ENCODE measurements at regions not wholly inside any gene's neighbourhood (a gene's known extent, or its start where the extent isn't known, plus 50 kb on each side); places are given as distances from the start of the nearest gene placed in this dataset.

- no peak for DNase-seq (ENCODE audit: low read depth, low spot score)
- Mint-ChIP-seq H3K36me3 (ENCODE audit: low read depth) (no peaks in the 10 kb centered on the region), H3K27me3 (ENCODE audit: low read depth) (no peaks in the 10 kb centered on the region), H3K27ac (ENCODE audit: unreplicated experiment) (no peak overlapping the region), H3K9me3 (no peaks in the 10 kb centered on the region), H3K4me3 (no peak overlapping the region), H3K4me1 (peaks cover 27% of the 10 kb centered on the region)
- no peak for TF ChIP-seq CTCF (conservative IDR thresholded peaks at IDR 0.05)
Measured at GRCh38 chr11:95296621-95297025, 65.6 kb upstream of the SESN3 start.

GRCh38 chr11:95296165-95296564 lies 65.2 kb upstream of the SESN3 start:
- Mint-ChIP-seq H3K27ac (ENCODE audit: unreplicated experiment) (no peak overlapping the region), H3K4me1 (peaks cover 27% of the 10 kb centered on the region), H3K9me3 (no peaks in the 10 kb centered on the region), H3K27me3 (ENCODE audit: low read depth) (no peaks in the 10 kb centered on the region), H3K36me3 (ENCODE audit: low read depth) (no peaks in the 10 kb centered on the region), H3K4me3 (no peak overlapping the region)
- TF ChIP-seq CTCF (conservative IDR thresholded peaks at IDR 0.05): no peak
- no peak for DNase-seq (ENCODE audit: low read depth, low spot score)

- TF ChIP-seq CTCF (conservative IDR thresholded peaks at IDR 0.05): no peak
- peaks cover 27% of the 10 kb centered on the region for H3K4me1 Mint-ChIP-seq
- no peaks in the 10 kb centered on the region for H3K36me3 Mint-ChIP-seq (ENCODE audit: low read depth)
- no peaks in the 10 kb centered on the region for H3K27me3 Mint-ChIP-seq (ENCODE audit: low read depth)
- no peak overlapping the region for H3K4me3 Mint-ChIP-seq
- H3K9me3 Mint-ChIP-seq: no peaks in the 10 kb centered on the region
- DNase-seq (ENCODE audit: low read depth, low spot score): no peak
- no peak overlapping the region for H3K27ac Mint-ChIP-seq (ENCODE audit: unreplicated experiment)
Measured at GRCh38 chr11:95295382-95296149, 64.6 kb upstream of the SESN3 start.

GRCh38 chr11:95294701-95295100 lies 63.7 kb upstream of the SESN3 start:
- no peak overlapping the region for H3K27ac Mint-ChIP-seq (ENCODE audit: unreplicated experiment)
- no peaks in the 10 kb centered on the region for H3K9me3 Mint-ChIP-seq
- H3K4me1 Mint-ChIP-seq: peaks cover 22% of the 10 kb centered on the region
- no peaks in the 10 kb centered on the region for H3K36me3 Mint-ChIP-seq (ENCODE audit: low read depth)
- H3K4me3 Mint-ChIP-seq: no peak overlapping the region
- no peak for TF ChIP-seq CTCF (conservative IDR thresholded peaks at IDR 0.05)
- no peak for DNase-seq (ENCODE audit: low read depth, low spot score)
- H3K27me3 Mint-ChIP-seq (ENCODE audit: low read depth): no peaks in the 10 kb centered on the region

GRCh38 chr11:95293116-95293515 lies 62.1 kb upstream of the SESN3 start:
- DNase-seq (ENCODE audit: low read depth, low spot score): no peak
- Mint-ChIP-seq H3K27ac (ENCODE audit: unreplicated experiment) (no peak overlapping the region), H3K4me1 (peaks cover 7% of the 10 kb centered on the region), H3K36me3 (ENCODE audit: low read depth) (no peaks in the 10 kb centered on the region), H3K9me3 (no peaks in the 10 kb centered on the region), H3K4me3 (no peak overlapping the region), H3K27me3 (ENCODE audit: low read depth) (no peaks in the 10 kb centered on the region)
- no peak for TF ChIP-seq CTCF (conservative IDR thresholded peaks at IDR 0.05)
